Hindlimb muscle (tissue), 1 donor: ENCODE measurements at regions not wholly inside any gene's neighbourhood (a gene's known extent, or its start where the extent isn't known, plus 50 kb on each side); places are given as distances from the start of the nearest gene placed in this dataset.

Experiments
- DNase-seq: peaks from one replicate; pipeline ENCODE4 v3.0.0-alpha.2; 2013

DNA sequence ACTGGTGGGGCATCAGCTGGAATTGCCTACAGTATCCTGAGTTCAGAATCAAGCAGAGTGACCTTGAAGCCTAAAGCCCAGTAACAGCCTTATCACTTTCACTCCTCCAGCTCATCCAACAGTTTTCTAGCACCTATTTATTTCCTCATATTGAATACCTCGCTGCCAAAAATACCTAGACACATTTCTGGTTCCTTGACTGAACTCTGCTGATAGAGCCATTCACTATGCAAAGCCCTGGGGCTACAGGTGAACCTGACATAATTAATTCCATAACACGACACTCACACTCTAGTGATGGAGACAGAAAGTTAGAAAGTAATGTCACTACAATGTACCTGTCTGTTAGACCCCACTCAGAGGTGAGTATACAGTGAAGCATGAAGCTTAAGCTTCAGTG lies 149.0 kb upstream of the STX18 start:
- no peak for DNase-seq

DNA sequence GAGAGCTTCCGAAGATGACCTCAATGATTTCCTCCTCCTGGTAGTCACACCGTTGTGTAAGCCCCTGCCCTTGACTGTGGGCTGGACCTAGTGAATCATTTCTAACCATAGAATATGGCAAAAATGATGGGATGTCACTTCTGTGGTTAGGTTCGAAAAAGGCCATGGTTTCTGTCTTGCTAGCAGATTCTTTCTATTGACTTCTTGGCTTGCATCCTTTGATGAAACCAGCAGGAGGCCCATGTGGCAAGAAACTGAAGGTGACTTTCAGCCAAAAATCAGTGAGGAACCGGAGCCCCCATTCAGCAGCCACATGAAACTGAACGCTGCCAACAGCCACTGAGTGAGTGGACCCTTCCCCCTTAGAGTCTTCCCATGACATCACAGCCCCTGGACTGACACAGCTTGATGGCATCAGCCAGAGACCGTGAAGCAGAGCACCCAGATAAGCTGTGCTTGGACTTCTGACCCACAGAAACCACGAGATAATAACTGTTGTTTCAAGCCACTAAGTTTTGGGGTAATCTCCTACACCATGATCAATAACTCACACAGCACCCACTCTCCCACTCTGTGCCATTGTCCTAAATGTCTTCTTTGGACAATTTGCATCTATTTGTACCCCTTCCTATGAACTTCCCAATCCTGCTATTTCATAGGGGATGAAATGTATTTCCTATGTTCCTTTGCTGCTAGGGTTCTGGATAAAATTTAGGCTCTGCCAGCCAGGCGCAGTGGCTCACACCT lies 148.0 kb upstream of the STX18 start:
- no peak for DNase-seq

DNA sequence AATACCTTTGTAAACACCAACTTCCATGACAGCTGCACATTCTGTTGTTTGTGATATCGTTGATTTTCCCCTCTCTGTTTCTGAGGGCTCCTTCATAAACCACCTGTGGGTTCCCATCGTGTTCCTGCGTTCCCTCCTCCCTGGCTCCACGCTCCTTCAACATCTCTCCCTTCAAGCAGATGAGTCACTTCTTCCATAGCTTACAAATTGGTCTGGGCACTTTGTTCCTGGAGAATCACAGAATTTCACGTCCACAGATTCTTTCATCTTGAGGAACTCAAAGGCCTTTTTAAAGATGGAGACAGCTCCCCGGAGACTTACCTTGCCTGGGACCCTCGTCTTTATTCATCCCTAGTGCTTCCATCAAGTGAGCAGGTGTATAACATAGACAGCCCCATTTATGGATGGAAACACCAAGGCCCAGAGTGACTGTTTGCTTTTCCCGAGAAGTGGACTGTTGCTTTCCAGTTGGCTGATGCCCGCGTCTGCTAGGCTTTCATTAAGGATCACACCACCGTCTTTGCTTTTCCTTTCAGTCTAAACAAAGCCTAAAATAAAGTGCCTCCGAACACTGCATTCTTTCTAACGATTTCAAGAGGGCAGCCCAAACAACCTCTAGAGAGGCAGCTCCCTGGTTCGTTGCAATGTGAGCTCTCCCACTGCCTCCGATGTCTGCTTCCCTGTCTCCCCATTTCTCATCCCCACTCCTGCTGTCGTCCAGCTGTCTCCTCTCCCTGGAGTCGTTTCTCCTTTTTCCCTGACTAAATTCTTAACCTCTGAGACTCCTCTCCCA lies 146.3 kb upstream of the STX18 start:
- no peak for DNase-seq

DNA sequence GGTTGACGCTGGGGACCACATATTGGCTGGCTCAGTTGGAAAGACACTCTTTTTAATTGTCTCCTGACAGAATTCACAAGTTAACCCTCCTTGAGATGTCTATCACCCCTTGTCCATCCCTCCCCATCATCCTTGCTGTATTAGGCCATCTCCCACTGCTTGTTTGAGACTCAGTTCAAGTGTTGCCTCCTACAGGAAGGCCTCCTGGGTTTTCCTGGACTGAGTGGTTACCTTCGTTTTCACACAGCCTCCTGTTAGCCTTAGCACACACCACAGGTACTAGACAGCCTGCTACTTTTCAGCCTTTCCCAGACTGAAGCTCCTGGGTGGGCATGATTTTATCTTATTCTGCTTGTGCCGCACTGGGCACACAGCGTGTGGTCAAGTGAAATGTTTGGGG lies 145.3 kb upstream of the STX18 start:
- no peak for DNase-seq

DNA sequence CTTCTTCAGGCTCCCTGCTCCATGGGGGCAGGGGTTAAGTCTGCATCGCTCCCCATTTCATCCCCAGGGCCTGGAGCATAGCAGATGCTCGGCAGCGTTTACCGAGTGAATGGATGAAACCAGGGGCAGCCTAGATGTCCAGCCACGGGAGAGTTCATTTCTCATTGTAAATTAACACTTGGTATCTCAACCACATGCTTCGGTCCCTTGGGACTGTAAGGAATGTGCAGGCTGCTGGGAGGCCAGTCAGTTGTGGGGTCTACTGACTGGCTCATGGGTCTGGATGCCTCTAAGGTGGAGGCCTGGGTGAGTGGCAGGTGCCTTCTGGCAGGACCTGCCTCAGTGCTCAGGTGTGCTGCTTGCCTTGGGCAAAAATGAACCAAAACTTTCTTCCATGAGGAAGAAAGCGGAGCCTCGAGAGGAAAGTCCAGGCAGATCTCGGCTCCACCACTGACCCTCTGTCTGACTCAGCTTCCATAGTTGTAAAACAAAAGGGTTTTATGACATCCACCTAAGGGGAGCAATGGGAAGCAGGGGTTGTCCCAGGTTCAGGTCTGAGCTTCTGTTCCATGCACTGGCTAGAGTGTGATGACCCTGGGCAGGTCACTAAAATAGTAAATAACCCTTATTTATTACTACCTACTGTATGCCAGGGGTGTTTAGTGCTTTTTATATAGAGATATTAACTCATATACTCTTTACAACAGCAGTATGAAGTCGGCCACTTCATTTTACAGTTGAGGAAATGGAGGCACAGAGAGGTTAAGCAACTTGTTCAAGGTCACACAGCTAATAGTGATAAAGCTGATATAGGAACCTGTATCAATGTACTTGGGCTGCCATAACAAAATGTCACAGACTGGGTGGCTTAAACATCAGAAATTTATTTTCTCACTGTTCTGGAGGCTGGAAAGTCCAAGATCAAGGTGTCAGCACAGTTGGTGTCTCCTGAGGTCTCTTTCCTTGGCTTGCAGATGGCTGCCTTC lies 144.3 kb upstream of the STX18 start:
- DNase-seq: no peak

DNA sequence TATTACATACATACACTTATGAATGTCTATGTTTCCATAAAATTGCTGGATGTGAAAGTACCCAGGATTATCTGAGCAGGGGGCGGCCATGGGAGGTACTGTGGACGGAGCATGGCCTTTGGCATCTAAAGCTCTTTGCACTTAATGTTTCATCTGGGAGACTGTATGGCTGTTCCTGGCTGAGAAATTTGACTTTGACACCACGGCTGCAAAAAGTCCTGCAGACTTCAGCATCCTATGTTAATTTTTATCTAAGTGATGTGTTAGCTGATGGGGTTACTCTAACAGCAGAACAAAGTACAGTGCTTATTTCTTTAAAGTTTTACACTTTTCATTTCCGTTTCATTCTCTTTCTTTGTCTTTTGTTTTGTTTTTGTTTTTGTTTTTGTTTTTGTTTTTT lies 139.8 kb upstream of the STX18 start:
- no peak for DNase-seq

DNA sequence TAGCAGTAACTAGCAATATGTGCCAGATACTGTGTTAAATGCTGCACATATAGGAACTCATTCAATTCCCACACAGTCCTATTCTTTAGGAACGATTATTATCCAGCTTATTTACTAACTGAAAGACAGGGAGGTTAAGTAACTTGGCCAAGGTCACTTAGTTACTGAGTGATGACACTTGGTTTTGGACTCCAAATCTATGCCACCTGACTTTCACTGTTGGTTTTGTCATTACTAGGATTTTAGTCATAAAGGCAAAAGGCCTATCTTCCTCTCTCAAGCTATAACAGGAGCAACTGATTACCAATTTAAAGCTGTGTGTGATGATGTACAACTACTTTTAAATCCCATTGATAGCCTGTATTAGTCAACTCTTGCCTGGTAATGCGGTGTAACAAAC lies 138.9 kb upstream of the STX18 start:
- no peak for DNase-seq

DNA sequence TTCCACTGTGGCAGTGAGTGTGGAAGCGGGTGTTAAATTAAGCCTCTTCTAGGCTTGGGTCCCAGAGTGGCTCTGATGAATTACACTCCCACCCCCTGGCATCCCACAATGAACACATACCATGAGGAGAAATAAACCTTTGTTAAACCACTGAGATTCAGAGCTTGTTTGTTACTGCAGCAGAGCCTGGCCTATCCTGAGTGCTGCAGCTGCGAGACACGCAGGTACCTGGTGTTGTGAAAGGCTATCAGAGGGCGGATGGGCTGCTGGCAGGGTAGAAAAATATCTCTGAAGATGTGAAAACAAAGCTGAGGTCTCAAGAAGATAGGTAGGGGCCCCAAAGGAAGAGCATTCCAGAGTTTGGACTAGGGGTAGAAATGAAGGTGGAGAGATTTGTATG lies 138.4 kb upstream of the STX18 start:
- no peak for DNase-seq

DNA sequence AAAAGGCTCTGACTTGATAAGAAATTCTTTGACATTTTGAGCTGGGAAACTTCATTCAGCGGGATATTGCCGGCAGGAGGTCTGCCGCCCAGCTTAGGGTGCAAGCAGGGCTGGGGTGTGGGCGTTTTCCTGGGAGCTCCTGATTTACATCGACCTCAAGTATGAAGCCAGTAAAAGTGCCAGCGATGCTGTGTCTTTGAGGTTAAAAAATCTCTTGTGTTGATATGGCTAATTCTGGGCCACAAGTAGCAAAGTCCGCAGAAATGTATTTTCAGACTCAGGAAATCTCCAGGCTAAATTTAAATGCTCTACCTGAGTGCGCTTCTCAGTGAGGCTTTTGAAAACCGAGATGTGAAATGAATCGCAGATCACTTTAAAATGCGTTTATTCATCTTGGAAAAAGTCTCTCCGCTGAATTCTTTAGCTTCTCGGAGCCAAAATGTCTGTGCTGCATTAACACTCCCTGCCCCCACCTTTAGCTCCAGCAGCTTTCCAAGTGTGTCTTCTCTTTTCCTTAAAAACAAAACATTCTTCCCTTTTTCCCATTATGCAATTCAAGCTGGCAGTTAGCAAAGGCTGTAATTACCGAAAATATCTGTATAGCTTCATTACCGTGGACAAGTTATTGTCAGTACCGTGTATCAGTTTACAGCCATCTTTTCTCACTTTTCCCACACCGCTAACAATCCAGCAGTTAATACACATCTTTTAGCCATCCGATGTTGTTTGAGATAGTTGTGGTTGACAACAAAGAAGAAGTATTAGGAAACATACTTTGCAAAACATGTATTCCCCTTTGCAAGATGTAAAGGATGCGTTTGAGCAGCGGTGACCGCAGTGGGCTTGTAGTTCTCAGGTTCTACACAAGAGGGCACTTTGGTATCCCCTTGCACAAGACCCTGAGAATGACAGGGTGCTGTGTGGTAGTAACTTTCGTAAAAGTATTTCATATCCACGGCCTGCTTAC lies 136.0 kb upstream of the STX18 start:
- DNase-seq: peak; percentile 54

DNA sequence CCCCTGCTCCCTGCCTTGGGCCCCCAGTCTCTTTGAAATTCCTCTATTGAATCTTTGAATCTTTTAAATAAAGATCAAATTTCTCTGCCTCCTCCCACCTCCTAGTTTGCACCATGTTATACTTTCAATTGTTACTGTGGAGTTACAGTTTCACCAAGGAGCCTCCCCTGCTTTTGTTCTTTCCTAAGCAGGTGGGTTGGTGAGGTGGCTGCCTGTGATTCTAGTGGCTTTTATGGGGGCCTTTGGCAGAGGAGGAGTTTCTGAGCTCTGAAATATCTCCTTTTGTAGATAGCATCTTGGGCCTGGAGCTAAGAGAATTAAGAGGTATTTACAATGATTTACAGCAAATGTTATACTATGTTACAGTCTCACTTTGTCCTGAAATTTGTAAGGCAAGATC lies 133.8 kb upstream of the STX18 start:
- no peak for DNase-seq

DNA sequence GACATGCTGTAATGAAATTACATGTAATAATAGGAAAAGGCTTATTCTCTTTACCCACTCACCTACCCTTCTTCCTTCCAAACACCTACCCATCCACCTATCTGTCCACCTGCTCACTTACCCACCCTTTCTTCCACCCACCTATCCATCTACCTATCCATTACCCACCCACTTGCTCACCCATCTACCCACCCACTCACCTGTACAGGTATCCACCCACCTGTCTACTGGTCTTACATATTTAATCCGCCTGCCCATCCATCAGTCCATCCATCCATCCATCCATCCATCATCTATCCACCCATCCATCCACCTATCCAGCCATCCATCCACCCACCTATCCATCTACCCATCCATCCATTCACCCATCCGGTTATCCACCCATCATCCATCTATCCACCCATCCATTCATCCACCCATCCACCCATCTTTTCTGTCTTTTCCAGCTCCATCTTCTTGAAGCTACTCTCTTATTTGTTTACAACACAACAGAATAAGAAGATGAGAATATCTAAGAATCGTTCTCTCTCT lies 133.3 kb upstream of the STX18 start:
- no peak for DNase-seq

DNA sequence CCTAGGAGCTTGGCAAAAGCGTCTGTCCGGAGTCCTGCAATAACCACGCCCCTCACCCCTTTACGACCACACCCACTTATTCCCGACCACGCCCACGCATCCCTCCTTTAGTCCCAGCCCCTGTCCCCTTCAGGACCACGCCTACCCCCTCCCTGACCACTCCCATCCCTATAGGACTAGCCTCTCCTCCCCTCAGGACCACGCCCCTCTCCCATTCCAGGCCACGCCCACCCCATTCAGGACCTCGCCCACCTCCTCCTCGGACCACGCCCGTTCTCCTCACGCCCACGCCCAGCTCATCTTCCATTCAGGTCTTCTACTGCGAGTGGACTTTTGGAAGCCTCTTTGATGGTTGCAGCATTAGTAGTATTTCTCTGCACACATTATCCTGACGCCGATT lies 131.2 kb upstream of the STX18 start:
- DNase-seq: no peak

DNA sequence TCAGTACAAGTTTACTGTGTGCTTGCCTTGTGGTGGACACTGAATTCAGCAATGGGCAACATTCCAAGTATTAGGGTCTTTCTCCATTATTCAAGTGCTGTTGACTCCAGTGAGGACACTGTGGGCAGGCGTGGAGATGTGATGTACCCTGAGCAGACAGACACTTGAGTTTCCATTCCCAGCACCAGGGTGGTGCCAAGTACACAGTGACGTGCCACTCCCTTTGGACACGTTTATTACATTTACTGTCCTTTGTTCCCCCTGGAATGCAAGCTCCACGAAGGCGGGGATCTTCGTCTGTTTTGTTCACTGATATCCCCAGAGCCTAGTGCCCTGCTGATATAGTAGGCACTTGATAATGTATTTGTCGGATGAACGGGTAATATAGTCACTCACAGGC lies 130.6 kb upstream of the STX18 start:
- DNase-seq: no peak

DNA sequence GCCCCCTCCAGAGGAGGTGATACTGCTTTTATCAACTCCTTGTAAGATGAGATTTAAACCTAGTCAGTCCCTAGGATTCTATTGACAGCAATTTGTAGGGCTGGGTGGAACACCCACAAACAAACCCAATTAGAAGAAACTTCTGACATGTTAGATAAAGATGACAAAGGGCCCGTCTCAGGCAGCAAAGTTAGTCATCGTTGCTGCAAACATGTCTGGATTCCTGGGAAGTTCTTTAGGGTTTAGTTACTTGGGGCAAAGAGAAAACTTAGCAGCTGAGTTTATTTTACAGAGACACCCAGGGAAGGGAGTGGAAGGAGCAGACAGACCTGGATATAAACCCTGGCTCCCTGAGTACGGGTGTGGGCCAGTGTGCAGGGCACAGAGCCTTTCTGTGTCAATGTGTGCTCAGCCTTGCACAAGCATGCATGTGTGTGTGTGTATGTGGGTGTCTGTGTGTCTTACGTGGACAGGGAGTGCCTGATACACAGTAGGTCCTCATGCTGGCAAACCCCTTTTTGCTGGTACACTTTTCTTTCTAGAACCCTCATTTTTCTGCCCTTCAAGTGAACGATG lies 130.0 kb upstream of the STX18 start:
- no peak for DNase-seq

DNA sequence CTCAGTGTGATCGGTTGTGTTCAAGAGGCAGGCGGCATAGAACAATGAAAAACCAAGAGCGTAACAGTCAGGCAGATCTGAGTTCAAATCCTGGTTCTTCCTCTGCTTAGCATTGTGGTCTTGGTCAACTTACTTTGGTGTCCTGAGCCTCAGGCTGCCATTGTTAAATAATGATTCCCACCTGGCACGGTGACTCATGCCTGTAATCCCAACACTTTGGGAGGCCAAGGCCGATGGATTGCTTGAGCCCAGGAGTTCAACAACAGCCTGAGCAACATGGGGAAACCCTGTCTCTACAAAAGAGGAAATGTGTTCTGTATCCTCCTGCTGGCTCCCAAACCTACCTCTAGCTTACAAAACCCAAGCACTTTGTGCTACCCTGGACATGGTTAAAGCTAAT lies 129.0 kb upstream of the STX18 start:
- DNase-seq: no peak

DNA sequence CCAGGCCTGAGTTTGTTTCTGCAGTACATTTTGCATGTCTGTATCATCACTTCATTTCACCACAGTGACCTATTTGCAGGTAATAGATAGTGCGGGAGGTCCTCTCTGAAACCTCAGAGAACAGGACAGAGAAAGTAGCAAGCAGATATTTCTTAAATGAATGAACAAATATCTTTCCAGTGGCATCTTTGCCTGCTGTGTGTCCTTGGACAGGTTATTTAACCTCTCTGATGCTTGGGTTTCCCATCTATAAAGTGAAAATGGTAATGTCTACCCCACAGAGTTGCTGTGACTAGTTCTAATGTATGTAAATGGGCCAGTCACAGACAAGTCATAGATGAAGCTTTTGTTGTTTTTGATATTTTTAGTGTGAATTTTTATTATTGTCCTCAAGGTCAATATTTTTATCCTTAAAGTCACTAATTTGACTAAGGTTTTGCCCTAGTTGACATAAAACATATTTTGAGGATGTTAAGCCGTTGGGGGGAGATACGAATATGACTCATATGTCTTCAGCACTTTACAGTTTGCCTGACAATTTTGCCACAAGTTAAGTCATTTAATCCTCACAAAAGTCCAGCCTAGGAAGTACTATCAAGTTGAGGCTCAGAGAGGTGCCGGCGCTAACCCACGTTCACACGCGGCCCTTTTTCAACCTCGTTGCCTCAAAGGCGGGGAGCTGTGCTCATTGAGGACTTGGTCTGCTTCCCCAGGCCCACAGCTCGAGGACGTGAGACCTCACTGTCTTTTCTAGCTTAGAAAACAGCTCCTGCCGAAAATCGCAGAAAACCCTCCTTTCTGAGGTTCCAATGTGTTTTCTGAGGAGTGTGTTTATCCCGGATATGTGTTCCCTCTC lies 126.7 kb upstream of the STX18 start:
- no peak for DNase-seq

DNA sequence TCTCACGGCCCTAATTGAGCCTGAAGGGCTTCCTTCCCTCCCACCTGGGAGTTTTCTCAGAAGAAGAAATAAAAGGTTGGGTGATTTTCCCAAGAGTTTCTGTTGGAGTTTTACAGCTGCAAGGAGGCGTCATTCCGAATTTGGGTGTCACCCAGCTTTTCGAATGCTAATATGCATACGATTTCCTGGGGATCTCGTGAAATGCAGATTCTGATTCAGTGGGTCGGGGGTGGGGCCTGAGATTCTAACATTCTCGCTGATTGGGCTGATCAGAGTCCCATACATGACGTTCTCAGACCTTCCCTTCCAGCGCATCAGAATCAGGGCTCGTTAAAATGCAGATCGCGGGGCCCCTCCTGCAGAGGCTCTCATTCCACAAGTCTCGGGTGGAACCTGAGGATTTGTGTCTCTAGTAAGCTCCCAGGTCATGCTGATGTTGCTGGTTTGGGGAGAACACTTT lies 125.8 kb upstream of the STX18 start:
- DNase-seq: no peak

DNA sequence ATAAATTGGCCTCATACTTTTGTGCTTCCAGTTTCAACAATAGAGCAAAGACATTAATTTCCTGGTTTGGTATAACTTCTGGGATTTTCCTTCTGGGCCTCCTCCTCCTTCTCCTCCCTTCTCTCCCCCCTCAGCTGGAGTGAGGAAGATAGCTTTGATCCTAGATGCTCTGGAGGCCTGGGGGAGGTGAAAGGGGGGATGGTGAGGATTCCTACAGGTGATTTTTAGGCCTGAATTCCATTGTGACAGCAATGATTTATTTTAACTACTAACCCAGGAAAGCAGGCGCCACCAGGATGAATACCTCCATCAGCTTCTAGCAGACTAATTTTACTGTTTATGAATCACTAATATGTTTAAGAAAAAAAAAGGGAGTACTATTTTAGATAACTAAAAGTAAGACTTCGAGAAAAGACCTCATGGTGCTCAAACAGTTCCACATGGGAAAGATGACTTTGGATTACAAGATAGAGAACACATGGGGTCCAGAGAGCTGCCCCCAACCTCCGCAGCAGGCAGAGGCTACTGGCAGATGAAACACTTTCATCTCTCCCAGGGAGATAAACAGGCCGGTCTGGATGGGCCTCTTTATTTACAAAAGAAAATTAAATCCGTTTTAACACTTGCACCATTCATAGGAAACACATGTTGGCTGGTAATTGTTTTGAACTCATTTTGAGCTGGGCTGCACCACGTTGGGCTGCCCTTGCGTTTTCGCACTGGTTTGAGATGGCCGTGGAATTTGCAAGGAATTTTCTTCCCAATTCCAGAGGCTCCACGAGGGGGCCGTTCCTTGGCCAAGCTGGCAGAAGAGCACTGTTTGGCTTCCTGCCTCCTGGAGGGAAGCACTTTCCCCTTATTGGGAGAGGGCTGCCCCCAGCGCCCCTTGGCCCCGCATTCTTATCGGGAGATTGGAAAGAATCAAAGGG lies 125.1 kb upstream of the STX18 start:
- DNase-seq: no peak

DNA sequence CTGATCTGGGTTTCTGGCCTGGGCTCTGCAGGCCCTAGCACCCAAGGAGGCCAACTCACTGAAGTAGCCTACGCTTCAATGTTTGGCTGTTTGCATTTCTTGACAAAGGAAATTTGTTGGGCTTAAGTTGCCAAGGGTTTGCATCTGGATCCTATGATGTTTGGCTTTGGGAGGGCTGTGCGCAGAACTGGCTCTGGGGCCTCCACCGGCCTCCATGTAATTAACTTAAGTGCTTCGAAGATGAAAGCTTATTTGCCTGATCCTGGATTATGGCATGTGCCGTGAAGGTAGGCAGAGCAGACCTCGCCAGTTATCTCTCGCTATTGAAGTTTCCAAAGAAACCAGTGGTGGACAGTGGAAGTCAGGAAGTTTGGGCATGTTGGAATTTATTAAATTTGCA lies 124.3 kb upstream of the STX18 start:
- DNase-seq: no peak
